Stimulated activated CD8-positive, alpha-beta memory T cell treated with anti-CD3 and anti-CD28 coated beads, Interleukin-7, amount 100 ng/mL, for 48 hours (primary cell): ENCODE measurements at regions not wholly inside any gene's neighbourhood (a gene's known extent, or its start where the extent isn't known, plus 50 kb on each side); places are given as distances from the start of the nearest gene placed in this dataset.
"Not testable (repeated sequence)": the region's sequence is repeated elsewhere in the genome, so short reads cannot be mapped to it uniquely, and the experiment has no call there.

Experiments
- DNase-seq, 2 donors: peaks; one replicate each; pipeline ENCODE4 v3.0.0-alpha.2; 2020; ENCODE audit warnings: low read depth in 1 of 2; ENCODE audit errors: extremely low read depth in 1 of 2

DNA sequence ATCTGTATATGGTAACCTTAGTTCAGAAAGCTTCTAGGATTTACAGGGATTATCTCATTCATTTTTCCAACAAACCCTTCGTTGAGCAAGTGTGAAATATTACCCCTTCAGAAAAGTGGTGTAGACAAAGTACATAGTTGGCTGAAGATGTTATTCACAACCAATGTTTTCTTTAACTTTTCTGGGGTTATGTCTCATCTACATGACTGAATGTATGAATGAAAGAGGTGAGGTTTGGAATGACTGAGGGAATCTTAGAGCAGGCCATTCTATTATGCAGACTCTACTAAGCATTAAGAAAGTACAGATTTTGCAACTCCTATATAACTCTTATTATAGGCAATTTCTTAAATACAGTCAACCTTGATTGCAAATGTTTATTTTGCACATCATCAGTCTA lies 167.2 kb downstream of the NDFIP2 start:
- DNase-seq, result no peak

DNA sequence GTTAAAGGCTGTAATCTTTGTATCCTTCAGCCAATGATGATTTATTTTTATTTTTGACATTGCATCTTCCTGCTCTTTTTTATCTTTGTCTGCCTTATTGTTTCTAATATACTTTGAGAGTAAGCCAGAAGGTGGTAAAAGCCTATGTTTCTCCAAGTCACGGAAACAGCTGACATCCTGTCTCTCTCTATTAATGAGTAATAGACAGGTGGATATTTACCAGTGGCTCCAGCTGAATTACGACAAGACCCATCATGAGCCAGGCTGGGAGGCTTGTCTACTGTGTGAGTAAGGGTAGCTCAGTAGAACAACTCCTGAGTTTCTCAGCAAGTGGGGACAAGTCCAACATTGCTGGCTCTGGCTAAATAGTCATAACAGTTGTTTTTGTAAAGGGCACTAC lies 166.6 kb downstream of the NDFIP2 start:
- DNase-seq, result no peak

DNA sequence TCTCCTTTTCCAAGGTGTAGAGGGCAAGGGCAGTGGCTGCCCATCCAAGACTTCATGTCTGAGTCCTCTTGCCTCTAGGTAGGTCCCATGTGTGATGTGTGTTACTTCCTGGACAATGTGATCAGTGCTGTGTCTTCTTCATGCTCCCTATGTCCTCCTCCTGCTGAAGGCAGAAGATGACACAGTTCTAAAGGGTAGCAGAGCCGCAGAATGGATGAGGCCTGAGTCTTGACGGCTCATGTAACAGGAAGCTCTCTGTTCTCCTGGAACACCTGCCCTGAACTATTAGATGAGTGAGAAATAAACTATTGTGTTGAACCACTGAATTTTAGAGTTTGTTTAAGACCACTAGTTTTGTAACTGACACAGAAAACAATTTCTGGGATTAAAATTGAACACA lies 165.9 kb downstream of the NDFIP2 start:
- no peak for DNase-seq

DNA sequence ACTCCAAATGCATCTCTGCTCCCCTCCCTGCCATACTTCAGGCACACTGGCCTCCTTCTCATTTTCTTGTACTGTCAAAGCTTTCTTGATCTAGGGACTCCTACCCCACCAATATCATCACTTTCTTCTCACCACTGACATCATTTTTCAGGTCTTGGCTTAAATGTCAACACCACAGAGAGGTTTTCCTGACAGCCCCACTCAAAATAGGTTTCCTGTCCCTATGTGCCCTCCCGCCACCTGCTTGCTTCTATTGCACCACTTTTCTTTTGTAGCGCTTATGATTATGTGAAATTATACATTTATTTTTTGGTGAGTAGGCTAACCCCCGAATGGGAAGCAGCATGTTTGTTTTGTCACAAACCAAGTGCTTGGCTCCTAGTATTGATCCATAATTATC lies 164.6 kb downstream of the NDFIP2 start:
- DNase-seq, result no peak

DNA sequence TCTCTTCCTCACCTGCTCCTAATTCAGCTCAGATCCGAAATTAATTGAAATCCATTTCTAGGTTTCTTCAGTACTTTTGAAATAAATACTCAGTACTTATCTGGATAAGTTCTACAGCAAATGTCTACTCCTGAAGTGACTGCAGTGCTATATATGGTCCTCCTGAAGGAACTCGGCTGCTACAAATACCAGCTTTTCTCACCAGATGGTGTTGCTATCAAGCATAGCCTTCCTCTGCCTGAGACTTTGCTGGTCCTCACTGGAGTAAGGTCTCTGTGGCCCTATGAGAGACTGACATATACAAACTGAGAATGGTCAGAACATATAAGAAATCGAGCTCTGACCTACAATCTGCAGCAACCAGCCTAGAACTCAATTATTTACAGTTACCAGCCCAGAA lies 161.6 kb downstream of the NDFIP2 start:
- DNase-seq, result no peak

DNA sequence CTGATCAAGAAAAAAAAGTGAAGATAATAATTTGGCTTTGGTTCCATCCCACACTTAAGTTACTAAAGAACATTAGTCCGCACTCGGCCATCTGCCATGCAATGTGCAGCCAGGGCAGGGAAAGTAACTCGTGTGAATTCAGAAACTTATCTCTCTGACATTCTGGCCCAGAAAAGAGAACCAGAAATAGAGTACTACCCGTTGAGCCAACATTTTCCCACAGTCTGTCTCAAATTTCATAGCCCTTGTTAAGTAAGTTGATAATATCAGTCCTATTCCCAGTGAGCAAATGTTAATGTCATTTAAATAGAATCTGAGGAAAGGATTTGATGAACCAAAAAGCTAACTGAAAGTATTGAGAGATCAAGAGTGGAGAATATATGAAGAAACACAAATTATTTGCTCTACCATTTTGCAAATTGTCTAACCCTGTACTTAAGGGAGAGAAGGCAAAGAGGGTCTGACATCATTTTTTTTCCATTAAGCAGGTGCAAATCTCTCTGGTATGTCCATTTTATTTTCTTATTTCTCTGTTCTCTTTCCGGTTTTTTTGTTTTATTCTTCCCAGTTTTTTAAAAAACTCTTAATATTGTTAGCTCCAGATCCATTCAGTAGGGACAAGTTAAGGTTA lies 156.3 kb downstream of the NDFIP2 start:
- no peak for DNase-seq

DNA sequence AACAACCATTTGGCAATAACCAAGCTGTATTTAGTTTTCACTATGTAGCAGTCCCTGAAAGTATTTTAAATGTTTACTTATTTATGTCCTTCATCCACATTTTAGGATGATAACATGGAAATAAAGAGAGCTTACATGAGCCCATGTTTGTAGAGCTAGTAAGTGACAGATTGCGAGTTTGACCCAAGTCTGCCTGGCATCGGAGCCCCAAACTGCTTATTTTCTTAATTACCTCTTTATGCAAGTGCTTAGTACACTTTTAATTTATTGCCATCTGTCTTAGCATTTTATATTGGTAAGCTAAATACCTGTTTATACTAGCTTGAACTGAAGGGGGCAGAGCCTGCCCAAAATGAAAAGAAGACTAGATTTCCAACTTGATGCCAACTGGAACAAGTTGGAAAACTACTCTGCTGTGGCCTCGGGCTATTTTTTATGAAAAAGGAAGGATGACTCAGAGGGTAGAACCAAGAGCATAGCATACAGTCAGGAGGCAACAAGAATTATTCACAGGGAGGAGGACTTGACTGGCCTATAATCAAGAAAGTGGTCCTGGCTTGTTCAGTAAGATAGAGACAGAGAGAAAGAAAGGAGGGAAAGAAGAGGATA lies 150.2 kb downstream of the NDFIP2 start:
- DNase-seq, result no peak

DNA sequence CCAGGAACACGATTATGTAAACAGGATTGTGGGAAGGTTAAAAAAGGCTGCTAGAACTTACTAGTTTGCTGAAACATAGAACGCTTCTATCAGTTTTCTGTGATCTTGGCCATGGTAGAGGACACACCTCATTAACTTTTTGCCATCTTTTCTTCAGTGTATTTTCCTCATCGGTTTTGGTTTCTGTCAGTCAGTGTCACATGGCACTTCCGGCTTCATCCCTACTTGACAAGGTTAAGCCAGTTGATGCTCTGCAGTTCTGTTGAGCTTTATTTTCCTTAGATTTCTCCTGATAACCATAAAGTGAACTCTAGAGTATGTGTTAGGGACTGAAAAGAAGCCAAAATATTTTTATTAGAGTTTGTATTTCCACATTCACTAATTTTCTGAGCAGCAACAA lies 147.5 kb downstream of the NDFIP2 start:
- no peak for DNase-seq

DNA sequence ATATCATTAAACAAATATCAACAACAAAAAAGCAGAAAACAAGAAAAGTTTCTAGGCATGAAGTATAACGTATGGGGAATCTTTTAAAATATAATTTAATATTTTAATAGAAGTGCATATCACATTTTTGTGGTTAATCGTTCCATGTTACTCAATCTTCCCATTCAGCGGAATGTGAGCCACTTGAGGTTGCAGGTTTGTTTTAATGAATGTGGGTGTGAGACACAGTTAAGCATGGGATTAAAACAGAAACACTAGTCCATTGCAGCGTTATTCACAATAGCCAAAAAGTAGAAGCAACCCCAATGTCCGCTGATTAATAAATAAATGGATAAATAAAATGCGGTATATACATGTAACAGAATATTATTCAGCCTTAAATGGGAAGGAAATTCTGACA lies 146.0 kb downstream of the NDFIP2 start:
- DNase-seq, result no peak

DNA sequence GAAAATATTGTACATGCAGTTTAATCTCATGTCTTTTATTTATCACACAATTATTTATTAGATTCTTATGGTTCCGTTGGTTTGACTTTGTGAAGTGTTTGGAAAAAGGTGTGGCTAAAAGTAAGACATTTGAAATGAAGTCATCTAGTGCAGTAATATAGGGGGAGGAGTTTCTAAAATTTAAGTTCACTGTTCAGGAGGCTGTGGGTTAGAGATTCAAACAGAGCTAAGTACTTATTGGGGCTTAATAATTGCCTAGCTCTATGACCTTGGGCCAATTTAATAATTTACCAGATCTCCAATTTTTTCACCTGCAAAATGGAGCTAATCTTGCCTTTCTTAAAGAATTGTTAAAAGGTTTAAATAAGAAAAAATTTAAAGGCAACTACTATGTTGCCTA lies 144.6 kb downstream of the NDFIP2 start:
- DNase-seq, result no peak

DNA sequence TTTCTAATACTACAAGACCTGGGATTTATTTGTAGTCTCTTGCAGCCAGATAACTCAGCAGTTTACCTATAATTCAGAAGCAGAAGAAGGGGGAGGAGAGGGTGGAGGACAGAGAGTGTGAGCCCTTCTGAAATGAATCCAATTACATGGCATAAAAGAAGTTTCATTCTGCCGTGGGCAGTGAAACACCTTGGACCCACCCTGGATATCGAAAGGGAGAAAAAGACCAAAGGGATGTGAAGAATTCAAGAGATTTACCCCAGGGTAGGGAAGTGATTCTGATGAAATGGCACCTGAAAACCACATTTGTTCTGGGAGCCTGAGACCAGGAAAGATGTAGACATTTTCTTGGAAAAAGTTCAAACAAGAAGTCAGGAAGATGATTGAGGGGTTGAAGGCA lies 140.9 kb downstream of the NDFIP2 start:
- DNase-seq, result no peak

DNA sequence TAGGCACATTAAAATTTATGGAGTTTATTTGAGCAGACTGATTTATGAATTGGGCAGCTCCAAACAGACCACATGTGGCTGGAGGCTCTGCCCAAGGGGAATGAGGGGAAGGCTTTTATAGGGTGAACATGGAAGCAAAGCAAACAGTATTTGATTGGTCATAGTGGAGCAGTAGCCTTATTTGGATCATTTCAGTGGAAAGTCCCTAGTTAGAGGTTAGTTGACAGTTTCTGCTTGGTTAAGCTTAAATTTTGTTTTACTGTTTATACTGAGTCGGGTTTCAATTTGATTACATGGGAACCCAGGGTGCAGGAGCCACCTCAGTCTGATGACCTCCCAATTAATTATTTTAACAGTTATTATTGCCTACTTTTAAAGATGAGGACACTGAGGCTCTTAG lies 140.5 kb downstream of the NDFIP2 start:
- no peak for DNase-seq

DNA sequence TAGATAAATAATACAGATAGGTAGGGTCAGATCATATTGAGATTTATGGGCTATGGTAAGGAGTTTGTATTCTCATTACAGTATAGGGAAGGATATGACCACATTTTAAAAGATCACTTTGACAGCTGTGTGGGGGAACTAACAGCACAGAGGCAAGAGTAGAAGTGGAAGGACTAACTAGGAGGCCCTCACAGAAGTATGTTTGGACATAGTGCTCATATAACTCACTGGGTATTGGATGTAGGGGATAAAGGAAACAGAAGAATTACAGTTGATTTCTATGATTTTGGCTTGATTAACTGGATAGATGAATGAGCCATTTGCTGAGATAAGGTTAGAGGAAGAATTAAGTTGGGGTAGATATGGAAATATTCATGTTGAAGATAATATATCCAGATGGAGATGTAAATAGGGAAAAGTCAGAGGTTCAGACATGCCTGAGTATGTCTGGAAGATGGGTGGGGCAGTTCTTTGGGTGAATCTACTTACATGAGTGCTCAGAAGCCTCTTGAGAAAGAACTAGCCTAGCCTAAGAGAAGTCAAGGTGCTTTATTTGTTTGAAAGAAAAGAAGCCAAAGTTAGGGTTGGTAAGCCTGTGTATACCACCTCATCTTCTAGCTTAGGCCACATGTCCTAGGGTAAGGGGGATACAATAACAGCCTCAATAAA lies 133.4 kb downstream of the NDFIP2 start:
- DNase-seq, result no peak

DNA sequence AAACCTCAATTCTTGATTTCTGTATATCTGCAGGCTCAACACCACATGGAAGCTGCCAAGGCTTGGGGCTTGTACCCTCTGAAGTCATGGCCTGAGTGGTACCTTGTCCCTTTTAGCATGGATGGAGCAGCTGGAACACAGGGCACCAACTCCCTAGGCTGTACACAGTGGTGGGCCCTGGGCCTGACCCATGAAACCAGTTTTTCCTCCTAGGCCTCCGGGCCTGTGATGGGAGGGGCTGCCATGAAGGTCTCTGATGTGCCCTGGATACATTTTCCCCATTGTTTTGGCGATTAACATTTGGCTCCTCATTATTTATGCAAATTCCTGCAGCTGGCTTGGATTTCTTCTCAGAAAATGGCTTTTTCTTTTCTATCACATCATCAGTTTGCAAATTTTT lies 131.6 kb downstream of the NDFIP2 start:
- DNase-seq, result no peak

DNA sequence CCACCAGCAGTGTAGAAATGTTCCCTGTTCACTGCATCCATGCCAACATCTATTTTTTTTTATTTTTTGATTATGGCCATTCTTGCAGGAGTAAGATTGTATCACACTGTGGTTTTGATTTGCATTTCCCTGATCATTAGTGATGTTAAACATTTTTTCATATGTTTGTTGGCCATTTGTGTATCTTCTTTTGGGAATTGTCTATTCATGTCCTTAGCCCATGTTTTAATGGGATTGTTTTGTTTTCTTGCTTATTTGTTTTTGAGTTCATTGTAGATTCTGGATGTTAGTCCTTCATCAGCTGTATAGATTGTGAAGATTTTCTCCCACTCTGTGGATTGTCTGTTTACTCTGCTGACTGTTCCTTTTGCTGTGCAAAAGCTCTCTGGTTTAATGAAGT lies 126.9 kb downstream of the NDFIP2 start:
- not testable (repeated sequence) for DNase-seq
